ENCODE measurements at regions not wholly inside any gene's neighbourhood (a gene's known extent, or its start where the extent isn't known, plus 50 kb on each side); places are given as distances from the start of the nearest gene placed in this dataset.
"Not testable (repeated sequence)": the region's sequence is repeated elsewhere in the genome, so short reads cannot be mapped to it uniquely, and the experiment has no call there.

- CTCF ChIA-PET, result no interaction called here
- no peaks in the 10 kb centered on the region for H3K36me3 Mint-ChIP-seq (ENCODE audit: low read depth)
These were observed 479.5 kb upstream of the IZUMO3 start for GRCh38 chr9:25025156-25025555.

GRCh38 chr9:25017779-25018178 is 472.1 kb upstream of the IZUMO3 start:
- H3K27me3 Mint-ChIP-seq, result no peaks in the 10 kb centered on the region
- intact Hi-C loops (cut with micrococcal nuclease), result no loop called here
- ChIA-PET CTCF (no interaction called here), POLR2A (no interaction called here)
- H3K27ac Mint-ChIP-seq, result no peak overlapping the region
- DNase-seq, result no peak
- H3K9me3 Mint-ChIP-seq, result peaks cover 22% of the 10 kb centered on the region
- H3K4me1 Mint-ChIP-seq (ENCODE audit: low read depth), result no peaks in the 10 kb centered on the region
- no peaks in the 10 kb centered on the region for H3K36me3 Mint-ChIP-seq (ENCODE audit: low read depth)
- H3K4me3 Mint-ChIP-seq, result no peak overlapping the region
- ATAC-seq, result no peak
- no peak for TF ChIP-seq CTCF (IDR thresholded peaks at IDR 0.05)

More at GRCh38 chr9:25025156-25025555, 479.5 kb upstream of the IZUMO3 start:
- Mint-ChIP-seq H3K4me3 (no peak overlapping the region), H3K27ac (no peak overlapping the region), H3K27me3 (no peaks in the 10 kb centered on the region), H3K9me3 (peaks cover 32% of the 10 kb centered on the region), H3K4me1 (ENCODE audit: low read depth) (no peaks in the 10 kb centered on the region)
- no peak for ATAC-seq
- intact Hi-C loops (cut with micrococcal nuclease), result no loop called here
- POLR2A ChIA-PET, result no interaction called here
- no peak for TF ChIP-seq CTCF (IDR thresholded peaks at IDR 0.05)
- no peak for DNase-seq

- no peak for ATAC-seq
- H3K4me3 Mint-ChIP-seq, result no peak overlapping the region
- H3K27me3 Mint-ChIP-seq, result no peaks in the 10 kb centered on the region
- DNase-seq, result no peak
- peaks cover 9% of the 10 kb centered on the region for H3K9me3 Mint-ChIP-seq
- intact Hi-C loops (cut with micrococcal nuclease), result no loop called here
- ChIA-PET CTCF (no interaction called here), POLR2A (no interaction called here)
- H3K36me3 Mint-ChIP-seq (ENCODE audit: low read depth), result no peaks in the 10 kb centered on the region
- no peak overlapping the region for H3K27ac Mint-ChIP-seq
- no peaks in the 10 kb centered on the region for H3K4me1 Mint-ChIP-seq (ENCODE audit: low read depth)
- TF ChIP-seq CTCF (IDR thresholded peaks at IDR 0.05), result no peak
These were observed 464.4 kb upstream of the IZUMO3 start for GRCh38 chr9:25010027-25010662.

- Mint-ChIP-seq H3K9me3 (peaks cover 23% of the 10 kb centered on the region), H3K4me3 (no peak overlapping the region), H3K36me3 (ENCODE audit: low read depth) (no peaks in the 10 kb centered on the region), H3K27me3 (no peaks in the 10 kb centered on the region), H3K27ac (no peak overlapping the region), H3K4me1 (ENCODE audit: low read depth) (no peaks in the 10 kb centered on the region)
- ATAC-seq, result no peak
- no peak for TF ChIP-seq CTCF (IDR thresholded peaks at IDR 0.05)
- peak; percentile 1 for DNase-seq
- intact Hi-C loops (cut with micrococcal nuclease), result no loop called here
- POLR2A ChIA-PET, result no interaction called here
- CTCF ChIA-PET, result no interaction called here
These were observed 458.0 kb upstream of the IZUMO3 start for GRCh38 chr9:25003686-25004085.

- TF ChIP-seq CTCF (IDR thresholded peaks at IDR 0.05), result no peak
- ChIA-PET POLR2A (no interaction called here), CTCF (no interaction called here)
- Mint-ChIP-seq H3K4me1 (ENCODE audit: low read depth) (no peaks in the 10 kb centered on the region), H3K27me3 (no peaks in the 10 kb centered on the region), H3K27ac (no peak overlapping the region), H3K4me3 (no peak overlapping the region), H3K36me3 (ENCODE audit: low read depth) (no peaks in the 10 kb centered on the region), H3K9me3 (peaks cover 22% of the 10 kb centered on the region)
- DNase-seq (no peak), ATAC-seq (no peak)
- intact Hi-C loops (cut with micrococcal nuclease), result no loop called here
These were observed 440.6 kb upstream of the IZUMO3 start for GRCh38 chr9:24986331-24986730.

GRCh38 chr9:24970780-24971179 is 425.1 kb upstream of the IZUMO3 start:
- DNase-seq; ATAC-seq; H3K36me3 Mint-ChIP-seq (ENCODE audit: low read depth); POLR2A ChIA-PET; H3K4me1 Mint-ChIP-seq (ENCODE audit: low read depth); H3K4me3 Mint-ChIP-seq; H3K27me3 Mint-ChIP-seq; intact Hi-C loops (cut with micrococcal nuclease); CTCF ChIA-PET; H3K27ac Mint-ChIP-seq: not testable (repeated sequence)
- peaks cover 22% of the 10 kb centered on the region for H3K9me3 Mint-ChIP-seq

Data from activated CD8-positive, alpha-beta T cell treated with anti-CD3 and anti-CD28 coated beads for 36 hours (primary cell).